Caco-2 (cell line): ENCODE measurements at regions not wholly inside any gene's neighbourhood (a gene's known extent, or its start where the extent isn't known, plus 50 kb on each side); places are given as distances from the start of the nearest gene placed in this dataset.

Experiments
- BruUV-seq: library from RNA; stranded (reverse); fragments of 400-500 nt; replicated peaks from 2 replicates; lab custom pipeline; 2021; lab: Mats Ljungman, UMichigan
- CTCF ChIA-PET: fragments of 300-600 bp; sonication (Branson Sonifier 250); formaldehyde crosslinking; loops from one replicate; lab custom pipeline; 2022; ENCODE audit warnings: antibody characterized with exemption; lab: Charles Lee
- POLR2A ChIA-PET: fragments of 300-600 bp; sonication (Branson Sonifier 250); formaldehyde crosslinking; loops from one replicate; lab custom pipeline; 2022; ENCODE audit warnings: antibody characterized with exemption; lab: Charles Lee
- DNase-seq, 2 experiments: peaks; one replicate each; pipeline versions ENCODE4 v3.0.0 to v3.0.0-alpha.2; 2020 to 2022
- H3K27me3 ChIP-seq: replicated peaks from 2 replicates; pipeline ENCODE4 v1.6.0; 2011; ENCODE audit warnings: low read length; ENCODE audit not compliant: control insufficient read depth, insufficient read depth
- H3K36me3 ChIP-seq: 2 replicates; pipeline ENCODE4 v1.5.1; 2011; ENCODE audit warnings: low read length; ENCODE audit not compliant: control insufficient read depth, insufficient read depth
- H3K4me1 ChIP-seq: fragments of 250-450 bp; sonication (Bioruptor Pico); 2 replicates; pipeline ENCODE4 v1.5.1; 2020; ENCODE audit warnings: mild to moderate bottlenecking
- H3K4me3 ChIP-seq: 2 replicates; pipeline ENCODE4 v1.5.1; 2011; ENCODE audit warnings: low read depth, mild to moderate bottlenecking, control low read depth, low read length
- H3K9me3 ChIP-seq: fragments of 250-450 bp; sonication (Bioruptor Pico); 2 replicates; pipeline ENCODE4 v1.5.1; 2020; ENCODE audit warnings: mild to moderate bottlenecking, moderate library complexity
- H3K27ac Mint-ChIP-seq: one replicate; pipeline ENCODE4 v1.8.0; 2022; ENCODE audit warnings: mixed read lengths; ENCODE audit not compliant: unreplicated experiment
- H3K27me3 Mint-ChIP-seq: one replicate; pipeline ENCODE4 v1.8.0; 2022; ENCODE audit warnings: mixed read lengths; ENCODE audit not compliant: insufficient read depth, unreplicated experiment
- H3K36me3 Mint-ChIP-seq: one replicate; pipeline ENCODE4 v1.8.0; 2022; ENCODE audit warnings: mild to moderate bottlenecking, mixed read lengths; ENCODE audit not compliant: insufficient read depth, unreplicated experiment
- H3K4me1 Mint-ChIP-seq: one replicate; pipeline ENCODE4 v1.8.0; 2022; ENCODE audit warnings: low read depth, mixed read lengths; ENCODE audit not compliant: unreplicated experiment
- H3K4me3 Mint-ChIP-seq: one replicate; pipeline ENCODE4 v1.8.0; 2022; ENCODE audit warnings: mild to moderate bottlenecking, moderate library complexity, mixed read lengths; ENCODE audit not compliant: unreplicated experiment
- H3K9me3 Mint-ChIP-seq: one replicate; pipeline ENCODE4 v1.8.0; 2022; ENCODE audit warnings: mixed read lengths; ENCODE audit not compliant: unreplicated experiment
- CTCF ChIP-seq, 2 experiments: fragments of 200-600 bp in 1 of 2; IDR thresholded peaks; 1 replicate in 1 of 2; 2 replicates in 1 of 2; pipeline versions ENCODE4 v1.5.1 to v1.8.0; 2011 to 2022; ENCODE audit warnings: antibody characterized with exemption in 1 of 2, control low read depth in 1 of 2, inconsistent platforms in 1 of 2, low read depth in 1 of 2, low read length in 1 of 2, mild to moderate bottlenecking in 1 of 2, moderate library complexity in 1 of 2; ENCODE audit not compliant: insufficient read depth in 1 of 2, severe bottlenecking in 1 of 2, unreplicated experiment in 1 of 2
- intact Hi-C: fragments of 100-400 bp; cut with micrococcal nuclease; formaldehyde crosslinking; loops from one replicate; pipeline ENCODE4 v1.10.0; 2022; ENCODE audit not compliant: unreplicated experiment

GRCh38 chr1:147452809-147453208, 88.5 kb upstream of the BCL9 start:
- CTCF ChIA-PET = no interaction called here
- H3K4me3 Mint-ChIP-seq = no peak overlapping the region
- no peaks in the 10 kb centered on the region for H3K9me3 ChIP-seq
- no peak overlapping the region for H3K27ac Mint-ChIP-seq
- POLR2A ChIA-PET = no interaction called here
- no peaks in the 10 kb centered on the region for H3K4me1 ChIP-seq
- no peaks in the 10 kb centered on the region for H3K9me3 Mint-ChIP-seq
- no peaks in the 10 kb centered on the region for H3K4me1 Mint-ChIP-seq
- intact Hi-C loops = no loop called here
- no peak for DNase-seq
- H3K4me3 ChIP-seq = no peak overlapping the region
- peaks cover 4% of the 10 kb centered on the region for H3K27me3 Mint-ChIP-seq
- no TSS peak for BruUV-seq
- H3K36me3 Mint-ChIP-seq = no peaks in the 10 kb centered on the region
- no peaks in the 10 kb centered on the region for H3K36me3 ChIP-seq
- H3K27me3 ChIP-seq = no peaks in the 10 kb centered on the region
- TF ChIP-seq CTCF (IDR thresholded peaks at IDR 0.05; ENCODE audit: insufficient read depth in 1 of 2, low read depth in 1 of 2, low read length in 1 of 2, severe bottlenecking in 1 of 2, unreplicated experiment in 1 of 2) = no peak

GRCh38 chr1:147463022-147463421, 78.3 kb upstream of the BCL9 start:
- Mint-ChIP-seq H3K27ac (no peak overlapping the region), H3K4me1 (no peaks in the 10 kb centered on the region), H3K27me3 (peaks cover 28% of the 10 kb centered on the region), H3K4me3 (no peak overlapping the region), H3K36me3 (no peaks in the 10 kb centered on the region), H3K9me3 (peaks cover 11% of the 10 kb centered on the region)
- H3K4me1 ChIP-seq = no peaks in the 10 kb centered on the region
- H3K36me3 ChIP-seq = no peaks in the 10 kb centered on the region
- intact Hi-C loops = no loop called here
- BruUV-seq = no TSS peak
- no peaks in the 10 kb centered on the region for H3K9me3 ChIP-seq
- H3K27me3 ChIP-seq = no peaks in the 10 kb centered on the region
- no peak for TF ChIP-seq CTCF (IDR thresholded peaks at IDR 0.05; ENCODE audit: insufficient read depth in 1 of 2, low read depth in 1 of 2, low read length in 1 of 2, severe bottlenecking in 1 of 2, unreplicated experiment in 1 of 2)
- H3K4me3 ChIP-seq = no peak overlapping the region
- no peak for DNase-seq
- CTCF ChIA-PET = no interaction called here
- POLR2A ChIA-PET = interaction anchor here (0.7 kb wide), 1 partner anchor 69 kb away, joined by 6 read pairs; no protein-coding TSS in a partner anchor

- DNase-seq = no peak
- H3K36me3 Mint-ChIP-seq = no peaks in the 10 kb centered on the region
- intact Hi-C loops = no loop called here
- Histone ChIP-seq H3K4me1 (no peaks in the 10 kb centered on the region), H3K4me3 (no peak overlapping the region), H3K36me3 (no peaks in the 10 kb centered on the region), H3K9me3 (no peaks in the 10 kb centered on the region), H3K27me3 (no peaks in the 10 kb centered on the region)
- POLR2A ChIA-PET = no interaction called here
- TF ChIP-seq CTCF (IDR thresholded peaks at IDR 0.05; ENCODE audit: insufficient read depth in 1 of 2, low read depth in 1 of 2, low read length in 1 of 2, severe bottlenecking in 1 of 2, unreplicated experiment in 1 of 2) = no peak
- no peaks in the 10 kb centered on the region for H3K9me3 Mint-ChIP-seq
- H3K27ac Mint-ChIP-seq = no peak overlapping the region
- CTCF ChIA-PET = no interaction called here
- H3K4me1 Mint-ChIP-seq = no peaks in the 10 kb centered on the region
- no TSS peak for BruUV-seq
- H3K4me3 Mint-ChIP-seq = no peak overlapping the region
- H3K27me3 Mint-ChIP-seq = peaks cover 25% of the 10 kb centered on the region
Observed at GRCh38 chr1:147466543-147466942, 74.8 kb upstream of the BCL9 start.
